ENCODE measurements at regions not wholly inside any gene's neighbourhood (a gene's known extent, or its start where the extent isn't known, plus 50 kb on each side); places are given as distances from the start of the nearest gene placed in this dataset.

DNA sequence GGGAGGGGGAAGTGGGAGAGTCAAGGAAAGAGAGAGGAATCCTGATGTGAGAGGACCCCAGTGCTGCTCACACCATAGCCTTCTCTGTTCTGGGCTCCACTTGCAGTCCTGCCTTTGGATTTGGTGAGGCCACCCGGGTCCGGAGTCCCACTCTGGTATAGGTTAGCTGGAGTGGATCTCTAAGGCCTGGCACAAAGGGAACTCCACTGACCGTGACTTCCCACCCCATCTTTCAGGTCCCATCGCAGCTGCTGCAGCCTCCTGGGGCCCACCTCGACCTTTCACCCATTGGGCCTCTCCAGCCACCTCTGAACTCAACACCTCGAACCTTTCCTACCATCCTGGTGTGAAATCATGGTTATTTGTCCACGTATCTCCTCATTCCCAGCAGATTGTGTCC is 324.4 kb downstream of the MATN1 start:
- H3K4me3 ChIP-seq (ENCODE audit: insufficient read length, low read depth), result no peak overlapping the region
- H3K9me3 ChIP-seq (ENCODE audit: insufficient read depth, low read length), result no peaks in the 10 kb centered on the region
- DNase-seq (ENCODE audit: low read depth, low spot score), result no peak
- no peak overlapping the region for H3K9ac ChIP-seq (ENCODE audit: insufficient read length, low read depth)
- peaks cover 8% of the 10 kb centered on the region for H3K4me1 ChIP-seq (ENCODE audit: insufficient read depth, insufficient read length)
- no peak for TF ChIP-seq YY1 (IDR thresholded peaks at IDR 0.05; ENCODE audit: insufficient read depth, insufficient read length)
- TF ChIP-seq SUZ12 (IDR thresholded peaks at IDR 0.05; ENCODE audit: extremely low read depth, insufficient read depth, insufficient read length), result no peak
- TF ChIP-seq ZNF274 (IDR thresholded peaks at IDR 0.05; ENCODE audit: low read depth, low read length), result no peak
- H3K36me3 ChIP-seq (ENCODE audit: insufficient read depth, insufficient read length, low read length), result no peaks in the 10 kb centered on the region
- no peaks in the 10 kb centered on the region for H3K27me3 ChIP-seq (ENCODE audit: insufficient read depth, insufficient read length)

DNA sequence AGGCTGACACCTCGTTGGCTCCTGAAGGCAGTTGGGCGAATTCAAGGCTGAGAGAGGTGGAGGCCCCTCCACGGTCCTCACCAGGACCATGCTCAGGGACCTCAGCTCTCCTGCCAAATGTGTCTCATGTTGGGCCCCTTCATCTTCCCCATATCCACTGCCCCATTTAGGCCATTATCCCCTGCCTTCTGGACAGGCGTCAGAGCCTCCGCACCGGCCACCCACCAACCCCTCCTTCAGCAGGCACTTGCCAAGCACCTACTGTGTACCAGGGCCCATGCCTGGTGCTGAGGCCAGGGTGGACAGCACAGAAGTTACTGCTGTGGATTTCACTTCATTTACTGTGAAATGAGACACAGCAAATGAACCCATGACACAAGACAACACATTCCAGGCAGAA is 325.8 kb downstream of the MATN1 start:
- no peak for DNase-seq (ENCODE audit: low read depth, low spot score)
- TF ChIP-seq ZNF274 (IDR thresholded peaks at IDR 0.05; ENCODE audit: low read depth, low read length) (no peak), SUZ12 (IDR thresholded peaks at IDR 0.05; ENCODE audit: extremely low read depth, insufficient read depth, insufficient read length) (no peak), YY1 (IDR thresholded peaks at IDR 0.05; ENCODE audit: insufficient read depth, insufficient read length) (no peak)
- no peaks in the 10 kb centered on the region for H3K27me3 ChIP-seq (ENCODE audit: insufficient read depth, insufficient read length)
- H3K4me1 ChIP-seq (ENCODE audit: insufficient read depth, insufficient read length), result no peaks in the 10 kb centered on the region
- H3K9me3 ChIP-seq (ENCODE audit: insufficient read depth, low read length), result no peaks in the 10 kb centered on the region
- no peak overlapping the region for H3K9ac ChIP-seq (ENCODE audit: insufficient read length, low read depth)
- H3K4me3 ChIP-seq (ENCODE audit: insufficient read length, low read depth), result no peak overlapping the region
- no peaks in the 10 kb centered on the region for H3K36me3 ChIP-seq (ENCODE audit: insufficient read depth, insufficient read length, low read length)

DNA sequence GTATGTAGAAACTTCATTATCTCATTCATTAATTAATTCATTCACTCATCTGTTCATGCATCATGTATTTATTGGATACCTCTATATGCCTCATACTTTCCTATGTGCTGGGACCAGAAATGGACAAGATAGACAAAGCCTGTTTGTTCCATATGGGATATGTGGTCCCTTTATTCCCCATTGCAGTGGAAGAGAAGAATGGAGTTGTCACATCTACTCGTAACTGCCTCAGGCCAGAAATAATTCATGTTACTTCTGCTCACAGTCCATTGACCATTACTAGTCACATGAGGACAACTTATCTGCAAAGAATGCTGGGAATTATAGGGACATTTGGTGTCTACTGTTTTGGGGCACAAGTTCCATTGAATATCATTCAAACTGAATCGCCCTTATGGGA is 327.8 kb downstream of the MATN1 start:
- H3K9ac ChIP-seq (ENCODE audit: insufficient read length, low read depth), result no peak overlapping the region
- H3K4me1 ChIP-seq (ENCODE audit: insufficient read depth, insufficient read length), result no peaks in the 10 kb centered on the region
- TF ChIP-seq YY1 (IDR thresholded peaks at IDR 0.05; ENCODE audit: insufficient read depth, insufficient read length) (no peak), SUZ12 (IDR thresholded peaks at IDR 0.05; ENCODE audit: extremely low read depth, insufficient read depth, insufficient read length) (no peak), ZNF274 (IDR thresholded peaks at IDR 0.05; ENCODE audit: low read depth, low read length) (no peak)
- no peaks in the 10 kb centered on the region for H3K9me3 ChIP-seq (ENCODE audit: insufficient read depth, low read length)
- no peaks in the 10 kb centered on the region for H3K27me3 ChIP-seq (ENCODE audit: insufficient read depth, insufficient read length)
- no peak for DNase-seq (ENCODE audit: low read depth, low spot score)
- no peak overlapping the region for H3K4me3 ChIP-seq (ENCODE audit: insufficient read length, low read depth)
- no peaks in the 10 kb centered on the region for H3K36me3 ChIP-seq (ENCODE audit: insufficient read depth, insufficient read length, low read length)

DNA sequence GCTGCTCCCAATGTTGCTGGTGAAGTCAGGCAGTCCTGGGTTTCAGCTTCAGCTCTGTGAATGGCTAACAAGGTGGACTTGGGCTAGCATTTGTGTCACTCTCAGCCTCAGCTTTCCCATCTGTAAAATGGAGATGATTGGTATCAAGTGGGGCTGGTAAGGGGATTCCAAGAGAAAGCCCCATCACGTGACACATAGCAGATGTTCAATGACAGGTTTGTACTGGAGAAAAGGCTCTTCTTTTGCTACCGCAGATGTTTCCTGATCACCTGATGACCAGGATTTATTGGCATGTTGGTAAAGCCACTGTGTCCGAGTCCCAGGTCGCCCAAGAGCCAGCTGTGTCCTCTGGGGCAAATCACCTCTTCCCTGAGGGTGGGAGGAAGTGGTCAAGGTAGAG is 335.0 kb downstream of the MATN1 start:
- no peaks in the 10 kb centered on the region for H3K27me3 ChIP-seq (ENCODE audit: insufficient read depth, insufficient read length)
- no peak for TF ChIP-seq YY1 (IDR thresholded peaks at IDR 0.05; ENCODE audit: insufficient read depth, insufficient read length)
- TF ChIP-seq SUZ12 (IDR thresholded peaks at IDR 0.05; ENCODE audit: extremely low read depth, insufficient read depth, insufficient read length), result no peak
- no peak for TF ChIP-seq ZNF274 (IDR thresholded peaks at IDR 0.05; ENCODE audit: low read depth, low read length)
- H3K4me1 ChIP-seq (ENCODE audit: insufficient read depth, insufficient read length), result peaks cover 7% of the 10 kb centered on the region
- no peak overlapping the region for H3K4me3 ChIP-seq (ENCODE audit: insufficient read length, low read depth)
- DNase-seq (ENCODE audit: low read depth, low spot score), result no peak
- no peak overlapping the region for H3K9ac ChIP-seq (ENCODE audit: insufficient read length, low read depth)
- no peaks in the 10 kb centered on the region for H3K36me3 ChIP-seq (ENCODE audit: insufficient read depth, insufficient read length, low read length)
- no peaks in the 10 kb centered on the region for H3K9me3 ChIP-seq (ENCODE audit: insufficient read depth, low read length)

DNA sequence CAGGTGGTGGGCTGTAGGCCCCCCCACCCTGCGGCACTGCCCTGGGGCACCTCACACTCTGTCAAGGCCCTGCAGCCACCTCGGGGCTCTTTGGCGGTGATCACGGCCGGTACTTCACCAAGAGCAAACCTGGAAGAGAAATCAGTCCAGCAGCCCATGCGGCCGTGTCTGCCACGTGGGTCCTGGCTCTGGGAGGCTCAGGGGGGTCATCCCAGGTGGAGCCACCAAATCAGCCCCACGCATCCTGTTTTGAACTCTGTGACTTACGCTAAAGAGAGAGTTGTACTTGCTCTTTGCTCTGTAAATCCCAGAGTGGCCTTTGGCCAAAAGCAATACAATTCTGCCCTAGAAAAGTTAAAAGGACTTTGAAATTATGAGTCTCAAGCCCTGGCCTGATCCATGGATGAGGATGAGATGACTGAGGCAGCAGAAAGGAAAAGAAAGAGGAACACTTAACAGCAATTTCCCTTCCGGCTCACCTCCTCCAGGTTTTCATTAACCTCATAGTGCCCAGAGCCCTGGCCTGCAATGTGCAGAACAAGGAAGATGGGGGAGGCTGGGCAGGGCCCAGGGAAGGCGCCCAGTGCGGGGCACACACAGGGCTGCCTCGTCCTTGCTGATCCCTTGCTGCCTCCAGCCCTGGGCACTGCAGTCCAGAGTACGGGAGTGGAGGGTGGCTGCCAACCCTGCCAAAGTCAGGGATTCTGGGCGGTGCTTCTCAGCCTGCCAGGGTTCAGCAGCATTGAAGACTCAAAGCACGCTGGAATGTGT is 337.0 kb downstream of the MATN1 start:
- Histone ChIP-seq H3K9ac (ENCODE audit: insufficient read length, low read depth) (no peak overlapping the region), H3K4me3 (ENCODE audit: insufficient read length, low read depth) (no peak overlapping the region), H3K4me1 (ENCODE audit: insufficient read depth, insufficient read length) (peaks cover 7% of the 10 kb centered on the region), H3K27me3 (ENCODE audit: insufficient read depth, insufficient read length) (no peaks in the 10 kb centered on the region), H3K9me3 (ENCODE audit: insufficient read depth, low read length) (no peaks in the 10 kb centered on the region), H3K36me3 (ENCODE audit: insufficient read depth, insufficient read length, low read length) (no peaks in the 10 kb centered on the region)
- no peak for DNase-seq (ENCODE audit: low read depth, low spot score)
- TF ChIP-seq YY1 (IDR thresholded peaks at IDR 0.05; ENCODE audit: insufficient read depth, insufficient read length) (no peak), SUZ12 (IDR thresholded peaks at IDR 0.05; ENCODE audit: extremely low read depth, insufficient read depth, insufficient read length) (no peak)

DNA sequence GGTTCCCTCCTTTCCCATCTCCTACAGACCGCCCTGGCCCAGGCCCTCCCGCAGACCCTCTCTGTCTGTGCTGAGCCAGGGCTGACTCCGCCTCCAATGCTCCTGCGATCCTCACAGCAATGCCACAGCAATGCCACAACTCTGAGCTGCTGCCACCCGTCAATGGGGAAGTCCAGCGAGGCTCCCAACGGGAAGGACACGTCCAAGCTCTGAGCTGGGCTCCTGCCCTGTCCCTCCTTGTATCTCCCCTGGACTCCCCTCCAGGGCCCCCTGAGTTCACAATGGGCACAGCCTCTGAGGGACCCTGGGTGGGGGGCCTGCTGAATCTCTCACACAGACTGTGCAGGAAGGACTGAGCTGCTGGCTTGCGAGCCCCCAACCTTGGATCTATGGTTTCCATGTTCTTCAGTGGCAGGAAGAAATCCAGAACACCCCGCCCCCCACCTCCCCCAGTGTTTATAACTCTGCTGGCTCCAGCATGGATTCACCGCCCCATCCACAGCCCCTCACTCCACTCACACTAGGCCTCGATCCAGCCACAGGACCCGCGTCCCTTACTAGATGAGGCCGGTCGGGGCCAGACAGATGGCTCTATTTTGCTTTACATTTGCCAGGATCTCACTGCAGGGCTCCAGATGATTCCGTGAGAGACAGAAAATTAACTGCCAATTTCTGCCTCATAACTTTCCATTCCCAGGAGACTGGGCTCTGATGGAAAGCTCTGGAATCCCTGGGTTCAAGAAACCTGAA is 338.0 kb downstream of the MATN1 start:
- no peak for TF ChIP-seq ZNF274 (IDR thresholded peaks at IDR 0.05; ENCODE audit: low read depth, low read length)
- no peak for TF ChIP-seq YY1 (IDR thresholded peaks at IDR 0.05; ENCODE audit: insufficient read depth, insufficient read length)
- no peak for TF ChIP-seq SUZ12 (IDR thresholded peaks at IDR 0.05; ENCODE audit: extremely low read depth, insufficient read depth, insufficient read length)
- DNase-seq (ENCODE audit: low read depth, low spot score), result no peak

More for the DNA sequence above, 338.0 kb downstream of the MATN1 start:
- Histone ChIP-seq H3K9ac (ENCODE audit: insufficient read length, low read depth) (no peak overlapping the region), H3K9me3 (ENCODE audit: insufficient read depth, low read length) (no peaks in the 10 kb centered on the region), H3K4me3 (ENCODE audit: insufficient read length, low read depth) (no peak overlapping the region), H3K27me3 (ENCODE audit: insufficient read depth, insufficient read length) (no peaks in the 10 kb centered on the region), H3K4me1 (ENCODE audit: insufficient read depth, insufficient read length) (peaks cover 7% of the 10 kb centered on the region), H3K36me3 (ENCODE audit: insufficient read depth, insufficient read length, low read length) (no peaks in the 10 kb centered on the region)

Data from NT2/D1 (cell line).